Ascending aorta (tissue), 2 donors: ENCODE measurements at regions not wholly inside any gene's neighbourhood (a gene's known extent, or its start where the extent isn't known, plus 50 kb on each side); places are given as distances from the start of the nearest gene placed in this dataset.
A peak's percentile ranks its signal among the peaks of the same experiment; 100 is the strongest.

ENCODE experiments used
- DNase-seq, 2 donors: peaks; one replicate each; pipeline ENCODE4 v3.0.0-alpha.2; 2019; ENCODE audit warnings: low spot score in 2 of 2
- H3K27ac ChIP-seq, 2 donors: fragments of 200-600 bp; sonication (generic); one replicate each; pipeline ENCODE4 v1.5.1; 2016 to 2017; ENCODE audit warnings: mild to moderate bottlenecking in 1 of 2
- H3K27me3 ChIP-seq: fragments of 200-600 bp; sonication (generic); one replicate; pipeline ENCODE4 v1.5.1; 2017
- H3K36me3 ChIP-seq, 2 donors: fragments of 200-600 bp; sonication (generic); one replicate each; pipeline ENCODE4 v1.5.1; 2016
- H3K4me1 ChIP-seq, 2 donors: fragments of 200-600 bp; sonication (generic); one replicate each; pipeline ENCODE4 v1.5.1; 2016 to 2017; ENCODE audit warnings: mild to moderate bottlenecking in 1 of 2
- H3K4me3 ChIP-seq, 2 donors: fragments of 200-600 bp; sonication (generic); one replicate each; pipeline ENCODE4 v1.5.1; 2016 to 2017; ENCODE audit warnings: mild to moderate bottlenecking in 1 of 2
- H3K9me3 ChIP-seq, 2 donors: fragments of 200-600 bp; sonication (generic); one replicate each; pipeline ENCODE4 v1.5.1; 2016
- CTCF ChIP-seq, 3 experiments: fragments of 200-600 bp in 2 of 3; fragments of 450-650 bp in 1 of 3; sonication (generic) in 2 of 3; IDR thresholded peaks; one replicate each; pipeline ENCODE4 v1.5.1; 2016 to 2019; ENCODE audit warnings: antibody characterized with exemption in 3 of 3, mild to moderate bottlenecking in 1 of 3, moderate library complexity in 1 of 3
- intact Hi-C: fragments of 100-400 bp; cut with DNase I; formaldehyde crosslinking; loops from one replicate; pipeline ENCODE4 v1.15.1; 2023

GRCh38 chr22:23386822-23387580 is 193.1 kb downstream of the IGLL1 start:
- Histone ChIP-seq H3K9me3 (no peaks in the 10 kb centered on the region), H3K36me3 (no peaks in the 10 kb centered on the region), H3K27me3 (no peaks in the 10 kb centered on the region), H3K4me1 (peaks cover 0 to 3% of the 10 kb centered on the region in 2 donors), H3K4me3 (no peak overlapping the region), H3K27ac (no peak overlapping the region)
- DNase-seq, result peak in 1 of 2 donors; percentile 49
- TF ChIP-seq CTCF (IDR thresholded peaks at IDR 0.05), result no peak
- intact Hi-C loops, result loop anchor here (1.0 to 5.0 kb wide), 3 partner anchors 72 to 430 kb away; no protein-coding TSS in a partner anchor

- Histone ChIP-seq H3K36me3 (no peaks in the 10 kb centered on the region), H3K4me1 (peaks cover 0 to 3% of the 10 kb centered on the region in 2 donors), H3K27me3 (no peaks in the 10 kb centered on the region), H3K27ac (no peak overlapping the region), H3K9me3 (no peaks in the 10 kb centered on the region), H3K4me3 (no peak overlapping the region)
- intact Hi-C loops, result loop anchor here (1.0 to 5.0 kb wide), 3 partner anchors 71 to 429 kb away; no protein-coding TSS in a partner anchor
- DNase-seq, result peak in 1 of 2 donors; percentile 84
- TF ChIP-seq CTCF (IDR thresholded peaks at IDR 0.05), result peak; percentile 96 to 99 (median 97)
Measured at GRCh38 chr22:23385678-23386631, 194.1 kb downstream of the IGLL1 start.

GRCh38 chr22:23384923-23385677 is 195.0 kb downstream of the IGLL1 start:
- no peaks in the 10 kb centered on the region for H3K27me3 ChIP-seq
- no peak overlapping the region for H3K4me3 ChIP-seq
- no peak for TF ChIP-seq CTCF (IDR thresholded peaks at IDR 0.05)
- no peaks in the 10 kb centered on the region for H3K9me3 ChIP-seq
- peaks cover 0 to 3% of the 10 kb centered on the region in 2 donors for H3K4me1 ChIP-seq
- DNase-seq, result peak in 1 of 2 donors; percentile 61
- intact Hi-C loops, result loop anchor here (5.0 kb wide), 1 partner anchor 428 kb away; no protein-coding TSS in a partner anchor
- H3K36me3 ChIP-seq, result no peaks in the 10 kb centered on the region
- H3K27ac ChIP-seq, result no peak overlapping the region

GRCh38 chr22:23384431-23384830 is 195.7 kb downstream of the IGLL1 start:
- Histone ChIP-seq H3K27ac (no peak overlapping the region), H3K36me3 (no peaks in the 10 kb centered on the region), H3K9me3 (no peaks in the 10 kb centered on the region), H3K4me3 (no peak overlapping the region), H3K27me3 (no peaks in the 10 kb centered on the region), H3K4me1 (peaks cover 0 to 3% of the 10 kb centered on the region in 2 donors)
- intact Hi-C loops, result no loop called here
- peak in 1 of 2 donors; percentile 58 for DNase-seq
- no peak for TF ChIP-seq CTCF (IDR thresholded peaks at IDR 0.05)
